ENCODE measurements at regions not wholly inside any gene's neighbourhood (a gene's known extent, or its start where the extent isn't known, plus 50 kb on each side); places are given as distances from the start of the nearest gene placed in this dataset.

GRCh38 chr11:36953976-36954375 lies 355.9 kb upstream of the RAG2 start:
- TF ChIP-seq, protein P1, sequence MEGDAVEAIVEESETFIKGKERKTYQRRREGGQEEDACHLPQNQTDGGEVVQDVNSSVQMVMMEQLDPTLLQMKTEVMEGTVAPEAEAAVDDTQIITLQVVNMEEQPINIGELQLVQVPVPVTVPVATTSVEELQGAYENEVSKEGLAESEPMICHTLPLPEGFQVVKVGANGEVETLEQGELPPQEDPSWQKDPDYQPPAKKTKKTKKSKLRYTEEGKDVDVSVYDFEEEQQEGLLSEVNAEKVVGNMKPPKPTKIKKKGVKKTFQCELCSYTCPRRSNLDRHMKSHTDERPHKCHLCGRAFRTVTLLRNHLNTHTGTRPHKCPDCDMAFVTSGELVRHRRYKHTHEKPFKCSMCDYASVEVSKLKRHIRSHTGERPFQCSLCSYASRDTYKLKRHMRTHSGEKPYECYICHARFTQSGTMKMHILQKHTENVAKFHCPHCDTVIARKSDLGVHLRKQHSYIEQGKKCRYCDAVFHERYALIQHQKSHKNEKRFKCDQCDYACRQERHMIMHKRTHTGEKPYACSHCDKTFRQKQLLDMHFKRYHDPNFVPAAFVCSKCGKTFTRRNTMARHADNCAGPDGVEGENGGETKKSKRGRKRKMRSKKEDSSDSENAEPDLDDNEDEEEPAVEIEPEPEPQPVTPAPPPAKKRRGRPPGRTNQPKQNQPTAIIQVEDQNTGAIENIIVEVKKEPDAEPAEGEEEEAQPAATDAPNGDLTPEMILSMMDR (IDR thresholded peaks at IDR 0.05 in 8 of 11, conservative IDR thresholded peaks at IDR 0.05 in 3 of 11), result no peak
- TF ChIP-seq POLR2AphosphoS5 (IDR thresholded peaks at IDR 0.05), result no peak
- no peak for TF ChIP-seq POLR2A (IDR thresholded peaks at IDR 0.05)

All from spleen (tissue), 7 donors.